A673 (cell line): ENCODE measurements at regions not wholly inside any gene's neighbourhood (a gene's known extent, or its start where the extent isn't known, plus 50 kb on each side); places are given as distances from the start of the nearest gene placed in this dataset.

ENCODE experiments used
- EZH2 ChIP-seq: fragments of 200-600 bp; sonication (generic); IDR thresholded peaks from 2 replicates; pipeline ENCODE4 v1.6.1; 2017; ENCODE audit warnings: borderline replicate concordance, low read depth, mild to moderate bottlenecking, mixed read lengths, antibody characterized with exemption, low read length; ENCODE audit not compliant: poor library complexity, severe bottlenecking
- TF ChIP-seq, protein P1 (sequence below): fragments of 300-800, 200-600 bp; sonication (generic); conservative IDR thresholded peaks from 2 replicates; pipeline ENCODE4 v1.5.1; 2017; ENCODE audit warnings: low read depth, mild to moderate bottlenecking, antibody characterized with exemption, low read length, moderate library complexity, mixed read lengths

GRCh38 chr6:43878127-43878634 lies 108.2 kb downstream of the VEGFA start:
- TF ChIP-seq, protein P1, sequence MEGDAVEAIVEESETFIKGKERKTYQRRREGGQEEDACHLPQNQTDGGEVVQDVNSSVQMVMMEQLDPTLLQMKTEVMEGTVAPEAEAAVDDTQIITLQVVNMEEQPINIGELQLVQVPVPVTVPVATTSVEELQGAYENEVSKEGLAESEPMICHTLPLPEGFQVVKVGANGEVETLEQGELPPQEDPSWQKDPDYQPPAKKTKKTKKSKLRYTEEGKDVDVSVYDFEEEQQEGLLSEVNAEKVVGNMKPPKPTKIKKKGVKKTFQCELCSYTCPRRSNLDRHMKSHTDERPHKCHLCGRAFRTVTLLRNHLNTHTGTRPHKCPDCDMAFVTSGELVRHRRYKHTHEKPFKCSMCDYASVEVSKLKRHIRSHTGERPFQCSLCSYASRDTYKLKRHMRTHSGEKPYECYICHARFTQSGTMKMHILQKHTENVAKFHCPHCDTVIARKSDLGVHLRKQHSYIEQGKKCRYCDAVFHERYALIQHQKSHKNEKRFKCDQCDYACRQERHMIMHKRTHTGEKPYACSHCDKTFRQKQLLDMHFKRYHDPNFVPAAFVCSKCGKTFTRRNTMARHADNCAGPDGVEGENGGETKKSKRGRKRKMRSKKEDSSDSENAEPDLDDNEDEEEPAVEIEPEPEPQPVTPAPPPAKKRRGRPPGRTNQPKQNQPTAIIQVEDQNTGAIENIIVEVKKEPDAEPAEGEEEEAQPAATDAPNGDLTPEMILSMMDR, result no peak
- TF ChIP-seq EZH2, result no peak
